OCI-LY1 (cell line): ENCODE measurements at regions not wholly inside any gene's neighbourhood (a gene's known extent, or its start where the extent isn't known, plus 50 kb on each side); places are given as distances from the start of the nearest gene placed in this dataset.

Experiments used
- EZH2 ChIP-seq: fragments of 200-600 bp; sonication (generic), shearing (Covaris generic); IDR thresholded peaks from 2 replicates; pipeline ENCODE4 v1.8.0; 2017; ENCODE audit warnings: borderline replicate concordance, mixed run types, mild to moderate bottlenecking, antibody characterized with exemption, low read length, moderate library complexity, mixed read lengths
- TF ChIP-seq, protein P1 (sequence below): fragments of 200-600 bp; sonication (generic), shearing (Covaris generic); IDR thresholded peaks from 2 replicates; pipeline ENCODE4 v1.5.1; 2017; ENCODE audit warnings: mild to moderate bottlenecking, antibody characterized with exemption, low read length, moderate library complexity, mixed read lengths

DNA sequence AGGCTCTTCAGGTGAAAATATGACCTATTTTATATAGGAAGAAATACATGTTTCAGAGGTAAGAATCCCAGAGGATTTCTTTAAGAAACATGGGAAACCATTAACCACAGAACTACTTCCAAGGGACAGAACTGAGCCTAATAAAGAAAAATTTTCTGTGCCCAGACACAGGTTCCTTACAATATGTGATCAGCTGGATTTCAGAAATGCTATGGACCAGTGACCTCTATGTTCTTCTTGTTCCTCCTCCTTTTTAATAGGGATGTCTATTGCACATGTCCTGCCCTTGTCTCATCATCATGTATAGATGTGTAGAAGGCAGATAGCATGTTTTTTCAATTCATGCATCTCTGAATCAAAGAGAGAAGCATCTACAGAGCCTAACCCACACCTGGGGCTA is 836.6 kb downstream of the RNF144A start:
- TF ChIP-seq, protein P1, sequence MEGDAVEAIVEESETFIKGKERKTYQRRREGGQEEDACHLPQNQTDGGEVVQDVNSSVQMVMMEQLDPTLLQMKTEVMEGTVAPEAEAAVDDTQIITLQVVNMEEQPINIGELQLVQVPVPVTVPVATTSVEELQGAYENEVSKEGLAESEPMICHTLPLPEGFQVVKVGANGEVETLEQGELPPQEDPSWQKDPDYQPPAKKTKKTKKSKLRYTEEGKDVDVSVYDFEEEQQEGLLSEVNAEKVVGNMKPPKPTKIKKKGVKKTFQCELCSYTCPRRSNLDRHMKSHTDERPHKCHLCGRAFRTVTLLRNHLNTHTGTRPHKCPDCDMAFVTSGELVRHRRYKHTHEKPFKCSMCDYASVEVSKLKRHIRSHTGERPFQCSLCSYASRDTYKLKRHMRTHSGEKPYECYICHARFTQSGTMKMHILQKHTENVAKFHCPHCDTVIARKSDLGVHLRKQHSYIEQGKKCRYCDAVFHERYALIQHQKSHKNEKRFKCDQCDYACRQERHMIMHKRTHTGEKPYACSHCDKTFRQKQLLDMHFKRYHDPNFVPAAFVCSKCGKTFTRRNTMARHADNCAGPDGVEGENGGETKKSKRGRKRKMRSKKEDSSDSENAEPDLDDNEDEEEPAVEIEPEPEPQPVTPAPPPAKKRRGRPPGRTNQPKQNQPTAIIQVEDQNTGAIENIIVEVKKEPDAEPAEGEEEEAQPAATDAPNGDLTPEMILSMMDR: no peak
- TF ChIP-seq EZH2: no peak
